H9 (cell line): ENCODE measurements at regions not wholly inside any gene's neighbourhood (a gene's known extent, or its start where the extent isn't known, plus 50 kb on each side); places are given as distances from the start of the nearest gene placed in this dataset.

Experiments used
- DNase-seq: peaks from one replicate; pipeline ENCODE4 v3.0.0-alpha.2; 2017
- H2AFZ ChIP-seq: one replicate; pipeline ENCODE4 v1.6.1; 2013; ENCODE audit warnings: mild to moderate bottlenecking, low read length, control low read depth, moderate library complexity
- H2AK5ac ChIP-seq: 2 replicates; pipeline ENCODE4 v1.6.1; 2013; ENCODE audit warnings: low read length, control low read depth, mixed read lengths; ENCODE audit not compliant: insufficient read length
- H2BK120ac ChIP-seq: one replicate; pipeline ENCODE4 v1.6.1; 2013; ENCODE audit warnings: low read depth, mild to moderate bottlenecking, low read length, control low read depth, inconsistent platforms; ENCODE audit not compliant: poor library complexity, severe bottlenecking
- H2BK12ac ChIP-seq: 2 replicates; pipeline ENCODE4 v1.6.1; 2013; ENCODE audit warnings: low read length, control low read depth, mixed read lengths, low read depth; ENCODE audit not compliant: insufficient read length
- H2BK15ac ChIP-seq: 2 replicates; pipeline ENCODE4 v1.6.1; 2013; ENCODE audit warnings: low read depth, low read length, control low read depth
- H2BK20ac ChIP-seq: one replicate; pipeline ENCODE4 v1.6.1; 2013; ENCODE audit warnings: low read depth, mild to moderate bottlenecking, low read length, control low read depth, inconsistent platforms; ENCODE audit not compliant: poor library complexity, severe bottlenecking
- H2BK5ac ChIP-seq: 2 replicates; pipeline ENCODE4 v1.6.1; 2013; ENCODE audit warnings: low read length, control low read depth, mixed read lengths; ENCODE audit not compliant: insufficient read length
- H3K14ac ChIP-seq: 2 replicates; pipeline ENCODE4 v1.6.1; 2013; ENCODE audit warnings: low read length, control low read depth; ENCODE audit not compliant: insufficient read depth
- H3K18ac ChIP-seq: 2 replicates; pipeline ENCODE4 v1.6.1; 2013; ENCODE audit warnings: low read depth, mild to moderate bottlenecking, mixed read lengths, low read length, control low read depth; ENCODE audit not compliant: insufficient read length
- H3K23ac ChIP-seq: 2 replicates; pipeline ENCODE4 v1.6.1; 2013; ENCODE audit warnings: low read length, control low read depth, mixed read lengths, low read depth; ENCODE audit not compliant: insufficient read length
- H3K23me2 ChIP-seq: 2 replicates; pipeline ENCODE4 v1.6.1; 2013; ENCODE audit warnings: low read depth, mild to moderate bottlenecking, mixed read lengths, low read length, control low read depth; ENCODE audit not compliant: insufficient read length, poor library complexity, severe bottlenecking
- H3K27ac ChIP-seq: 2 replicates; pipeline ENCODE4 v1.5.1; 2013; ENCODE audit warnings: low read length, control low read depth, mixed read lengths, low read depth; ENCODE audit not compliant: insufficient read length
- H3K27me3 ChIP-seq: 2 replicates; pipeline ENCODE4 v1.6.1; 2013; ENCODE audit warnings: low read length, control low read depth, inconsistent platforms; ENCODE audit not compliant: insufficient read depth
- H3K4ac ChIP-seq: 2 replicates; pipeline ENCODE4 v1.6.1; 2013; ENCODE audit warnings: low read depth, mild to moderate bottlenecking, control low read depth, inconsistent platforms, low read length, moderate library complexity
- H3K4me1 ChIP-seq: 2 replicates; pipeline ENCODE4 v1.6.1; 2013; ENCODE audit warnings: low read length, control low read depth, inconsistent platforms; ENCODE audit not compliant: insufficient read depth
- H3K4me2 ChIP-seq: 2 replicates; pipeline ENCODE4 v1.6.1; 2013; ENCODE audit warnings: low read length, control low read depth, mixed read lengths; ENCODE audit not compliant: insufficient read length, insufficient read depth
- H3K56ac ChIP-seq: 2 replicates; pipeline ENCODE4 v1.6.1; 2013; ENCODE audit warnings: low read depth, mild to moderate bottlenecking, mixed read lengths, low read length, control low read depth; ENCODE audit not compliant: insufficient read length
- H3K79me1 ChIP-seq: 2 replicates; pipeline ENCODE4 v1.6.1; 2013; ENCODE audit warnings: low read depth, mild to moderate bottlenecking, moderate library complexity, low read length, control low read depth, inconsistent platforms; ENCODE audit not compliant: insufficient read depth, poor library complexity, severe bottlenecking
- H3K79me2 ChIP-seq: 2 replicates; pipeline ENCODE4 v1.6.1; 2013; ENCODE audit warnings: low read length, control low read depth, inconsistent platforms; ENCODE audit not compliant: insufficient read depth
- H3K9ac ChIP-seq: 2 replicates; pipeline ENCODE4 v1.6.1; 2013; ENCODE audit warnings: low read length, control low read depth, mixed read lengths; ENCODE audit not compliant: insufficient read length; ENCODE audit errors: extremely low read depth
- H3K9me3 ChIP-seq: one replicate; pipeline ENCODE4 v1.6.1; 2013; ENCODE audit warnings: low read depth, low read length, inconsistent platforms; ENCODE audit not compliant: control insufficient read depth
- H3T11ph ChIP-seq: one replicate; pipeline ENCODE4 v1.6.1; 2013; ENCODE audit warnings: mild to moderate bottlenecking, low read length, control low read depth, inconsistent platforms
- H4K20me1 ChIP-seq: one replicate; pipeline ENCODE4 v1.6.1; 2013; ENCODE audit not compliant: control insufficient read depth, insufficient read length, insufficient read depth
- H4K5ac ChIP-seq: 2 replicates; pipeline ENCODE4 v1.6.1; 2013; ENCODE audit warnings: low read depth, mild to moderate bottlenecking, mixed read lengths, low read length, control low read depth; ENCODE audit not compliant: insufficient read length
- H4K8ac ChIP-seq: replicated peaks from 2 replicates; pipeline ENCODE4 v1.6.1; 2013; ENCODE audit warnings: low read length, control low read depth, mixed read lengths, low read depth; ENCODE audit not compliant: insufficient read length
- H4K91ac ChIP-seq: 2 replicates; pipeline ENCODE4 v1.6.1; 2013; ENCODE audit warnings: low read depth, mild to moderate bottlenecking, moderate library complexity, mixed read lengths, low read length, control low read depth; ENCODE audit not compliant: insufficient read length
- H3K27ac Mint-ChIP-seq, 3 experiments: 2 replicates in 2 of 3; 3 replicates in 1 of 3; pipeline ENCODE4 v1.8.0; 2020 to 2021; ENCODE audit warnings: mixed read lengths in 3 of 3, mild to moderate bottlenecking in 1 of 3, moderate library complexity in 1 of 3
- H3K27me3 Mint-ChIP-seq: 2 replicates; pipeline ENCODE4 v1.8.0; 2021; ENCODE audit warnings: low read depth, mild to moderate bottlenecking, moderate library complexity, mixed read lengths
- H3K36me3 Mint-ChIP-seq, 3 experiments: 2 replicates in 2 of 3; 3 replicates in 1 of 3; pipeline ENCODE4 v1.8.0; 2020 to 2021; ENCODE audit warnings: low read depth in 3 of 3, mixed read lengths in 3 of 3; ENCODE audit not compliant: insufficient read depth in 1 of 3
- H3K4me1 Mint-ChIP-seq, 2 experiments: 2 replicates each; pipeline ENCODE4 v1.8.0; 2020; ENCODE audit warnings: mixed read lengths in 2 of 2
- H3K4me3 Mint-ChIP-seq, 2 experiments: 2 replicates in 1 of 2; 3 replicates in 1 of 2; pipeline ENCODE4 v1.8.0; 2020 to 2021; ENCODE audit warnings: mild to moderate bottlenecking in 2 of 2, mixed read lengths in 2 of 2, moderate library complexity in 1 of 2
- H3K9me3 Mint-ChIP-seq, 2 experiments: 2 replicates in 1 of 2; 3 replicates in 1 of 2; pipeline ENCODE4 v1.8.0; 2020; ENCODE audit warnings: mild to moderate bottlenecking in 2 of 2, mixed read lengths in 2 of 2, moderate library complexity in 1 of 2
- WGBS: extraction: QIAGEN DNeasy Blood & Tissue Kit; methylation state at CpG from one replicate; pipeline ENCODE4 v1.1.7; 2013; ENCODE audit warnings: missing lambda C conversion rate, low lambda C conversion rate, mixed read lengths; ENCODE audit not compliant: insufficient read length; ENCODE audit errors: extremely low coverage; 5-methylcytosine and 5-hydroxymethylcytosine counted together
- TF ChIP-seq, protein P1 (sequence below): fragments of 200-600 bp; sonication (generic); conservative IDR thresholded peaks from 3 replicates; pipeline ENCODE4 v1.8.0; 2021; ENCODE audit warnings: antibody characterized with exemption, mild to moderate bottlenecking

GRCh38 chr4:92236877-92237276 lies 66.9 kb upstream of the GRID2 start:
- Histone ChIP-seq H3K23ac (no peak overlapping the region), H3K23me2 (no peaks in the 10 kb centered on the region), H3K18ac (no peak overlapping the region), H2BK20ac (no peak overlapping the region), H4K8ac (no peak overlapping the region), H2AK5ac (no peak overlapping the region), H3K4ac (no peak overlapping the region), H4K91ac (no peak overlapping the region), H3K9me3 (no peaks in the 10 kb centered on the region), H4K20me1 (no peaks in the 10 kb centered on the region), H3K27ac (no peak overlapping the region), H4K5ac (no peak overlapping the region), H3T11ph (no peak overlapping the region), H2BK5ac (no peak overlapping the region), H3K56ac (no peak overlapping the region), H3K4me2 (no peak overlapping the region), H2BK120ac (no peak overlapping the region), H2BK12ac (no peak overlapping the region), H3K27me3 (no peaks in the 10 kb centered on the region), H3K4me1 (no peaks in the 10 kb centered on the region), H3K9ac (no peak overlapping the region), H2AFZ (no peak overlapping the region), H3K79me2 (no peaks in the 10 kb centered on the region), H3K14ac (no peak overlapping the region), H3K79me1 (no peaks in the 10 kb centered on the region), H2BK15ac (no peak overlapping the region)
- no peak for DNase-seq
- H3K4me1 Mint-ChIP-seq: peaks cover 0 to 4% of the 10 kb centered on the region in 2 experiments; a peak in 2 of 4 replicates
- TF ChIP-seq, protein P1, sequence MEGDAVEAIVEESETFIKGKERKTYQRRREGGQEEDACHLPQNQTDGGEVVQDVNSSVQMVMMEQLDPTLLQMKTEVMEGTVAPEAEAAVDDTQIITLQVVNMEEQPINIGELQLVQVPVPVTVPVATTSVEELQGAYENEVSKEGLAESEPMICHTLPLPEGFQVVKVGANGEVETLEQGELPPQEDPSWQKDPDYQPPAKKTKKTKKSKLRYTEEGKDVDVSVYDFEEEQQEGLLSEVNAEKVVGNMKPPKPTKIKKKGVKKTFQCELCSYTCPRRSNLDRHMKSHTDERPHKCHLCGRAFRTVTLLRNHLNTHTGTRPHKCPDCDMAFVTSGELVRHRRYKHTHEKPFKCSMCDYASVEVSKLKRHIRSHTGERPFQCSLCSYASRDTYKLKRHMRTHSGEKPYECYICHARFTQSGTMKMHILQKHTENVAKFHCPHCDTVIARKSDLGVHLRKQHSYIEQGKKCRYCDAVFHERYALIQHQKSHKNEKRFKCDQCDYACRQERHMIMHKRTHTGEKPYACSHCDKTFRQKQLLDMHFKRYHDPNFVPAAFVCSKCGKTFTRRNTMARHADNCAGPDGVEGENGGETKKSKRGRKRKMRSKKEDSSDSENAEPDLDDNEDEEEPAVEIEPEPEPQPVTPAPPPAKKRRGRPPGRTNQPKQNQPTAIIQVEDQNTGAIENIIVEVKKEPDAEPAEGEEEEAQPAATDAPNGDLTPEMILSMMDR: no peak
- H3K36me3 Mint-ChIP-seq: peaks cover 8 to 11% (median 9%) of the 10 kb centered on the region in 3 experiments
- no CpG with 5 or more reads among the region's 1 CpG for WGBS
- H3K27me3 Mint-ChIP-seq: peaks cover 68% of the 10 kb centered on the region
- H3K27ac Mint-ChIP-seq: no peak overlapping the region
- peaks cover 7 to 8% of the 10 kb centered on the region in 2 experiments for H3K9me3 Mint-ChIP-seq
- no peak overlapping the region for H3K4me3 Mint-ChIP-seq
